Mesenchymal stem cell (in vitro differentiated cells and primary cell): ENCODE measurements at regions not wholly inside any gene's neighbourhood (a gene's known extent, or its start where the extent isn't known, plus 50 kb on each side); places are given as distances from the start of the nearest gene placed in this dataset.

ENCODE experiments used
- DNase-seq: peaks from one replicate; pipeline ENCODE4 v3.0.0-alpha.2; 2013
- H2AFZ ChIP-seq: one replicate; pipeline ENCODE4 v1.6.1; 2013; ENCODE audit warnings: low read depth, mild to moderate bottlenecking, control low read depth, inconsistent platforms, low read length, moderate library complexity
- H2AK5ac ChIP-seq: 2 replicates; pipeline ENCODE4 v1.6.1; 2013; ENCODE audit warnings: low read length, moderate library complexity, mild to moderate bottlenecking, inconsistent platforms; ENCODE audit not compliant: severe bottlenecking
- H2BK120ac ChIP-seq: one replicate; pipeline ENCODE4 v1.6.1; 2013; ENCODE audit warnings: low read depth, mild to moderate bottlenecking, inconsistent platforms, low read length, moderate library complexity
- H2BK12ac ChIP-seq, 2 experiments: one replicate each; pipeline ENCODE4 v1.6.1; 2013; ENCODE audit warnings: inconsistent platforms in 2 of 2, low read length in 2 of 2, mild to moderate bottlenecking in 2 of 2, moderate library complexity in 2 of 2, control low read depth in 1 of 2
- H2BK15ac ChIP-seq: one replicate; pipeline ENCODE4 v1.6.1; 2013; ENCODE audit warnings: mild to moderate bottlenecking, low read depth, inconsistent platforms; ENCODE audit not compliant: poor library complexity, severe bottlenecking
- H2BK5ac ChIP-seq: 2 replicates; pipeline ENCODE4 v1.6.1; 2013; ENCODE audit warnings: low read depth, mild to moderate bottlenecking, low read length, control low read depth, inconsistent platforms; ENCODE audit not compliant: poor library complexity, severe bottlenecking
- H3K14ac ChIP-seq, 2 experiments: one replicate each; pipeline ENCODE4 v1.6.1; 2013; ENCODE audit warnings: inconsistent platforms in 2 of 2, low read length in 2 of 2, control low read depth in 1 of 2, mild to moderate bottlenecking in 1 of 2, moderate library complexity in 1 of 2
- H3K18ac ChIP-seq, 2 experiments: one replicate each; pipeline ENCODE4 v1.6.1; 2013; ENCODE audit warnings: inconsistent platforms in 2 of 2, low read length in 2 of 2, control low read depth in 1 of 2, low read depth in 1 of 2, mild to moderate bottlenecking in 1 of 2
- H3K23ac ChIP-seq, 2 experiments: one replicate each; pipeline ENCODE4 v1.6.1; 2013; ENCODE audit warnings: inconsistent platforms in 2 of 2, low read length in 2 of 2, mild to moderate bottlenecking in 2 of 2, moderate library complexity in 2 of 2, control low read depth in 1 of 2
- H3K27ac ChIP-seq: 2 replicates; pipeline ENCODE4 v1.5.1; 2013; ENCODE audit warnings: mild to moderate bottlenecking, moderate library complexity, low read length, control low read depth, inconsistent platforms; ENCODE audit not compliant: poor library complexity, severe bottlenecking
- H3K27me3 ChIP-seq, 2 experiments: 2 replicates each; pipeline versions ENCODE4 v1.6.1 to v1.7.0; 2013; ENCODE audit warnings: low read length in 2 of 2, mild to moderate bottlenecking in 2 of 2, moderate library complexity in 2 of 2, control low read depth in 1 of 2, inconsistent platforms in 1 of 2; ENCODE audit not compliant: control insufficient read depth in 1 of 2, insufficient read depth in 1 of 2
- H3K36me3 ChIP-seq, 2 experiments: 2 replicates each; pipeline versions ENCODE4 v1.6.1 to v1.7.0; 2013; ENCODE audit warnings: low read length in 2 of 2, control low read depth in 1 of 2, inconsistent platforms in 1 of 2, low read depth in 1 of 2, mild to moderate bottlenecking in 1 of 2; ENCODE audit not compliant: insufficient read depth in 2 of 2, control insufficient read depth in 1 of 2
- H3K4ac ChIP-seq, 2 experiments: one replicate each; pipeline ENCODE4 v1.6.1; 2013; ENCODE audit warnings: inconsistent platforms in 2 of 2, low read length in 2 of 2, mild to moderate bottlenecking in 2 of 2, moderate library complexity in 2 of 2, control low read depth in 1 of 2, low read depth in 1 of 2
- H3K4me1 ChIP-seq: 2 replicates; pipeline ENCODE4 v1.6.1; 2013; ENCODE audit warnings: low read depth, low read length, control low read depth; ENCODE audit not compliant: control insufficient read depth, insufficient read depth
- H3K4me2 ChIP-seq: 2 replicates; pipeline ENCODE4 v1.6.1; 2013; ENCODE audit warnings: low read length, mild to moderate bottlenecking, inconsistent platforms; ENCODE audit not compliant: poor library complexity, severe bottlenecking
- H3K4me3 ChIP-seq, 2 experiments: 2 replicates each; pipeline versions ENCODE4 v1.5.1 to v1.7.0; 2013; ENCODE audit warnings: low read length in 2 of 2, mild to moderate bottlenecking in 2 of 2, control low read depth in 1 of 2, low read depth in 1 of 2; ENCODE audit not compliant: insufficient read depth in 1 of 2
- H3K79me1 ChIP-seq: replicated peaks from 2 replicates; pipeline ENCODE4 v1.6.1; 2013; ENCODE audit warnings: mild to moderate bottlenecking, control low read depth, low read length, inconsistent platforms; ENCODE audit not compliant: poor library complexity, severe bottlenecking
- H3K9ac ChIP-seq: 2 replicates; pipeline ENCODE4 v1.7.0; 2013; ENCODE audit warnings: mild to moderate bottlenecking, low read length, moderate library complexity
- H3K9me3 ChIP-seq: 2 replicates; pipeline ENCODE4 v1.7.0; 2013; ENCODE audit warnings: mild to moderate bottlenecking, low read length; ENCODE audit not compliant: control insufficient read depth
- H4K8ac ChIP-seq: one replicate; pipeline ENCODE4 v1.6.1; 2013; ENCODE audit warnings: inconsistent platforms, mild to moderate bottlenecking, low read length, moderate library complexity
- H4K91ac ChIP-seq: one replicate; pipeline ENCODE4 v1.6.1; 2013; ENCODE audit warnings: mild to moderate bottlenecking, low read length, inconsistent platforms
- WGBS: methylation state at CpG from one replicate; pipeline ENCODE4 v1.1.7; 2013; ENCODE audit warnings: mixed read lengths; 5-methylcytosine and 5-hydroxymethylcytosine counted together

GRCh38 chr2:163469561-163469962, 266.2 kb downstream of the FIGN start:
- H2AFZ ChIP-seq = no peak overlapping the region
- H3K36me3 ChIP-seq = no peaks in the 10 kb centered on the region
- H4K91ac ChIP-seq = no peak overlapping the region
- no peak overlapping the region for H4K8ac ChIP-seq
- no peak overlapping the region for H2BK5ac ChIP-seq
- H3K9me3 ChIP-seq = no peaks in the 10 kb centered on the region
- no peak overlapping the region for H2BK120ac ChIP-seq
- peaks cover 0 to 4% of the 10 kb centered on the region in 2 experiments for H3K27me3 ChIP-seq
- H3K18ac ChIP-seq = no peak overlapping the region
- H2AK5ac ChIP-seq = no peak overlapping the region
- H3K4me1 ChIP-seq = no peaks in the 10 kb centered on the region
- no peak overlapping the region for H3K4me3 ChIP-seq
- H3K4me2 ChIP-seq = no peak overlapping the region
- peak; percentile 27 for DNase-seq
- no peaks in the 10 kb centered on the region for H3K79me1 ChIP-seq
- no peak overlapping the region for H2BK15ac ChIP-seq
- H3K9ac ChIP-seq = no peak overlapping the region
- no peak overlapping the region for H3K23ac ChIP-seq
- no peak overlapping the region for H3K14ac ChIP-seq
- no peak overlapping the region for H2BK12ac ChIP-seq
- WGBS = 54% methylated on average over 3 of the region's 3 CpGs
- peak overlapping the region in 1 of 2 experiments; percentile 37 for H3K4ac ChIP-seq
- no peak overlapping the region for H3K27ac ChIP-seq

GRCh38 chr2:163467251-163467630, 268.6 kb downstream of the FIGN start:
- WGBS = 93% methylated on average over 7 of the region's 10 CpGs
- Histone ChIP-seq H3K27ac (no peak overlapping the region), H3K9ac (no peak overlapping the region), H3K9me3 (no peaks in the 10 kb centered on the region), H2AFZ (no peak overlapping the region), H3K4ac (no peak overlapping the region), H4K91ac (no peak overlapping the region), H3K18ac (peak overlapping the region in 1 of 2 experiments; percentile 42), H3K4me1 (no peaks in the 10 kb centered on the region), H3K4me2 (no peak overlapping the region), H2BK12ac (peak overlapping the region in 1 of 2 experiments; percentile 61), H2BK120ac (no peak overlapping the region), H2BK15ac (no peak overlapping the region), H3K79me1 (no peaks in the 10 kb centered on the region), H2BK5ac (no peak overlapping the region), H3K23ac (no peak overlapping the region), H3K36me3 (no peaks in the 10 kb centered on the region), H3K4me3 (no peak overlapping the region), H2AK5ac (no peak overlapping the region), H3K27me3 (no peaks in the 10 kb centered on the region), H3K14ac (no peak overlapping the region), H4K8ac (no peak overlapping the region)
- DNase-seq = no peak

GRCh38 chr2:163466331-163467250, 269.2 kb downstream of the FIGN start:
- no peaks in the 10 kb centered on the region for H3K27me3 ChIP-seq
- H2BK12ac ChIP-seq = no peak overlapping the region
- H4K91ac ChIP-seq = no peak overlapping the region
- H2BK15ac ChIP-seq = no peak overlapping the region
- WGBS = 67% methylated on average over 10 of the region's 11 CpGs
- H3K9me3 ChIP-seq = no peaks in the 10 kb centered on the region
- no peak overlapping the region for H2AK5ac ChIP-seq
- H3K14ac ChIP-seq = no peak overlapping the region
- no peaks in the 10 kb centered on the region for H3K4me1 ChIP-seq
- peak; percentile 2 for DNase-seq
- H3K36me3 ChIP-seq = no peaks in the 10 kb centered on the region
- H2AFZ ChIP-seq = no peak overlapping the region
- H4K8ac ChIP-seq = no peak overlapping the region
- H3K9ac ChIP-seq = no peak overlapping the region
- no peak overlapping the region for H2BK120ac ChIP-seq
- H3K27ac ChIP-seq = no peak overlapping the region
- no peak overlapping the region for H3K4me3 ChIP-seq
- H3K18ac ChIP-seq = peak overlapping the region in 1 of 2 experiments; percentile 67
- no peak overlapping the region for H2BK5ac ChIP-seq
- no peak overlapping the region for H3K4ac ChIP-seq
- H3K4me2 ChIP-seq = no peak overlapping the region
- H3K23ac ChIP-seq = no peak overlapping the region
- H3K79me1 ChIP-seq = no peaks in the 10 kb centered on the region

GRCh38 chr2:163465440-163465839, 270.4 kb downstream of the FIGN start:
- Histone ChIP-seq H3K9ac (no peak overlapping the region), H2AFZ (no peak overlapping the region), H3K4ac (no peak overlapping the region), H2BK120ac (no peak overlapping the region), H2BK5ac (no peak overlapping the region), H3K23ac (no peak overlapping the region), H3K9me3 (no peaks in the 10 kb centered on the region), H3K4me3 (no peak overlapping the region), H3K18ac (no peak overlapping the region), H3K4me2 (no peak overlapping the region), H3K36me3 (no peaks in the 10 kb centered on the region), H2BK12ac (no peak overlapping the region), H3K27me3 (no peaks in the 10 kb centered on the region), H4K8ac (no peak overlapping the region), H3K27ac (no peak overlapping the region), H3K79me1 (no peaks in the 10 kb centered on the region), H3K14ac (no peak overlapping the region), H4K91ac (no peak overlapping the region), H2BK15ac (no peak overlapping the region), H2AK5ac (no peak overlapping the region), H3K4me1 (no peaks in the 10 kb centered on the region)
- peak; percentile 85 for DNase-seq
- WGBS = 17% methylated on average over 1 of the region's 2 CpGs
